ENCODE measurements at regions not wholly inside any gene's neighbourhood (a gene's known extent, or its start where the extent isn't known, plus 50 kb on each side); places are given as distances from the start of the nearest gene placed in this dataset.
A peak's percentile ranks its signal among the peaks of the same experiment; 100 is the strongest.
"Not testable (repeated sequence)": the region's sequence is repeated elsewhere in the genome, so short reads cannot be mapped to it uniquely, and the experiment has no call there.

GRCh38 chr1:29427614-29428279, 191.4 kb downstream of the PTPRU start:
- intact Hi-C loops (cut with DNase I), result no loop called here
- DNase-seq (ENCODE audit: missing footprints) (no peak), ATAC-seq (no peak)

DNA sequence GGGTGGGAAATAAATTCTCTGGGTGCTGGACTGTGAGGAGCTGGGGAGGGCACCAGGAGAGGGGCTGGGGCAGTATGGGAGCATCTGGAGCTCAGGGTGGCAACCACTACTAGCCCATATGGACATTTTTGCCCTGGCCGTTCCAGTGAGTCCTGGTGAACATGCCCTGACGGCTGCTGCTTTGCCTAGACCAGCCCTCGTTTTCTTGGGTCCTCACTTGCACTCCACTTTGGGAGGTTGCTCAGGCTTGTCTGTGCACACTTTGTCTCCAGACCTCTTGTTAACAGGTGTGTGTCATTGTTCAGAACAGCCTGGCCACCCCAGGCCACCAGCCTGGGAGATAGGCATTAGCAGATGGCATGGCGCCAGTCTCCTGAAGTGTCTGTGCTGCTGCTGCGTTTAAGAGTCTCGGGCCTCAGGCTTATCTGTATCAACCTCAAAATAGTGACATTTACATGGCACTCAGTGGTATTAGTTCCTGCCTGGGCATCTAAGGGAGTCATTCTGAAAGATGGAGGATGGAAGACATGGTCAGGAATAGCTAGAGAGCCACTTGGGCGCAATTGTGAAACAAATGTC, 190.5 kb downstream of the PTPRU start:
- intact Hi-C loops (cut with DNase I), result no loop called here
- ATAC-seq (peak; percentile 76), DNase-seq (ENCODE audit: missing footprints) (no peak)

DNA sequence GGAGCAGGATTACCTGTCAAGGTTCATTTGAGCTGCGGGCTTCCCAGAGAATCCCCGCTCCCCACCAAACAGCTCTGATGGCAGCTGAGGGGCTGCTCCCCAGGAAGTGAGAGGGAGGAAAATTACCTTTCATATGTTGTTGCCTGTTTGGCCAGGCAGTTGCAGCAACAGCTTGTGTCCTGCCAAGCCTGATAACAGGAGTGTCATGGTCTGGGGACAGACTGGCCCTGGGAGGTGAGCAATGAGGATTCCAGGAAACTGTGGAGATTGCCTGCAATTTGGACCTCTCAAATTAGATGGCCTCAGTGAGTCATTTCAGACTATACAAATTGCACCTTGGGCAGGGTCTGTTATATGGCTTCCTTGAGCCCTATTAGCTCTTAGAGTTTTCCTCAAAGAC, 189.3 kb downstream of the PTPRU start:
- intact Hi-C loops (cut with DNase I), result no loop called here
- peak; percentile 49 for ATAC-seq
- no peak for DNase-seq (ENCODE audit: missing footprints)

- DNase-seq (ENCODE audit: missing footprints) (no peak), ATAC-seq (no peak)
These were observed 187.9 kb downstream of the PTPRU start for GRCh38 chr1:29424266-29424665.

GRCh38 chr1:29420202-29420601, 183.9 kb downstream of the PTPRU start:
- ATAC-seq (no peak), DNase-seq (ENCODE audit: missing footprints) (no peak)
- intact Hi-C loops (cut with DNase I), result no loop called here

More at GRCh38 chr1:29424266-29424665, 187.9 kb downstream of the PTPRU start:
- intact Hi-C loops (cut with DNase I), result no loop called here

DNA sequence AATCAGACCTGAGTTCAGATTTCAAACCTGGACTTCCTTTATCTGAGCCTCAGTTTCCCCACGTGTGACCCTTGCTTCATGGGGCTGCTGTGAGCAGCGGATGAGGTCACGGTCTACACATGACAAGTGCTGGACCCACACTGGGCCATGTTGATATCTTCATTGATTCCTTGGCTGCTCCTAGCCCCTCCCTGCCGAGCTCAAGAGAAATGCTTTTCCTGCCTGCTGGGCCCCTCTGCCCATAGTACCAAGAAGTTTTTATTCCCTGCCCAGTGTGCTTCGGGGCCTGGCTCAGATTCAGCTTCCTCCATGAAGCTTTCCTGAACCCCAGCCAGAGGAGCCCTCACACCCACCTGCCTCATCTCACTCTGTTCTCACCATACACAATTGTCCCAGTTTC, 181.6 kb downstream of the PTPRU start:
- intact Hi-C loops (cut with DNase I), result no loop called here
- ATAC-seq (no peak), DNase-seq (ENCODE audit: missing footprints) (no peak)

DNA sequence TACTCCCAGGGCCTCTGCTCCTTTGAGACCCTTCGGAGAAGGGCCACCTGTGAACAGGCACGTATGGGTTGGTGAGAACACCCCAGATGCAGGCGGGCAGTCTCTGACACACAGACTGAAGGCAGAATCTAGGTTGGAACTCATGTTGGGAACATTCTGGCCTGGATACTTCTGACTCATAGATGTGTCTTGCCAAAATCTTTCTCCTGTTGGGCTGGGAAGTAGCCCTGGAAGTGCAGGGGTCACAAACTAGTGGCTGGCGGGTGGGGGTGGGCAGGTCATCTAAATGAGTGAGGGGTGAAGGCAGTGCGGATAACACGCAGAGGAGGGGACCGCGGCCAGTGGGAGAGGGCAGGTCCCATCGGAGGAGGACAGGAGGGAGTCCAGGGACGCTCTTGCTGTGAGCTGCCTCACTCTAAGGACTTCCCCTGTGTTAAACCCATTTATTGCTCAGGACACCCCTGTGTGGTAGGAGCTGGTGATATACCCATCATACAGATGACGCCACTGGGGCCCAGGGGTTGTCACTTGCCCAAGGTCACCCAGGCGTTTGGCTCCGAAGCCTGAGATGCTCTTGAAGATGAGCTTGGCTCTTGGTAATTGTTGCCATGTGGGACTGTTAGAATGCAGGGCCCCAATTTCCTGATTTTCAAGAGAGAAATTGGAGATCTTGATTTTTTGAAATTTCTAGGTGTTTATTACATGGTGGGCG, 181.0 kb downstream of the PTPRU start:
- intact Hi-C loops (cut with DNase I), result no loop called here
- DNase-seq (ENCODE audit: missing footprints) (no peak), ATAC-seq (peak; percentile 73)

DNA sequence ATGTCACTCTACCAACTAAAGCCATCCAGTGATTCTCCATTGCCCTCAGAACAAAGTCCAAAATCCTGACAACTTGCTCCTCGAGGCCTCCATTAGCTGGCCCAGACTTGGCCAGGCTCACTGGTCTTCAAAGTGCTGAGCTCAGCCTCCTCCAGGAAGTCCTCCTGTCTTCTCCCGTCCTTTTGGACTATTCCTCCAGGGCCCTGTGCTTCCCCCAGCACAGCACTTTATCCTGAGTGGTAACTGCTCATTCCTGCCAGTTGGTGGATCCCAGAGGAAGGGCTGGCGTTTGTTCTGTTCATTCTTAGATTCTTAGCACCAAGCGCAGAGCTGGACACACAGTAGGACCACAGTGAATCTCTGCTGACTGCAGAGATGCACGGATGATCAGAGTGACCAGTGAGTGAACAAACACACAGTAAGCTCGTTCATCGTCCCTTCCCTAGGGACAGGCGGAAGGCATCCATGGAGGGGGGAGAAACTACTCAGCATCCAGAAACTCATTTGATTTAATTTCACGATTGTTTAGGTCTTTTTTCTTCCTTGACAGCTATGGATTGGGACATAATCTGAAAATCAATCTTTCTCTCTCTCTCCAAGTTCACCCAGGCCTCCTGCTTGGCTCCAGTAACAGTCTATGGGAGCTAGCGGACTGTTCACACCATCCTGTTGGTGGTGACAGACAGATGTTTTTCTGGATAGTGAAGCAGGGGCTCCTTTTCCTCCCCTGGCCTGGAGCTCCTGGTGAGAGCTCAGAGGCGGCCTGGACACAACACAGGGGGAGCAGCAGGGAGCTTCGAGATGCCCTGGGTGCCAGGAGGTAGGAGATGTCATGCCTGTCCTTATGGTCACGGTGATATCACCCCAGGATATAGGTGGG, 180.2 kb downstream of the PTPRU start:
- intact Hi-C loops (cut with DNase I), result no loop called here
- peak; percentile 48 for ATAC-seq
- no peak for DNase-seq (ENCODE audit: missing footprints)

DNA sequence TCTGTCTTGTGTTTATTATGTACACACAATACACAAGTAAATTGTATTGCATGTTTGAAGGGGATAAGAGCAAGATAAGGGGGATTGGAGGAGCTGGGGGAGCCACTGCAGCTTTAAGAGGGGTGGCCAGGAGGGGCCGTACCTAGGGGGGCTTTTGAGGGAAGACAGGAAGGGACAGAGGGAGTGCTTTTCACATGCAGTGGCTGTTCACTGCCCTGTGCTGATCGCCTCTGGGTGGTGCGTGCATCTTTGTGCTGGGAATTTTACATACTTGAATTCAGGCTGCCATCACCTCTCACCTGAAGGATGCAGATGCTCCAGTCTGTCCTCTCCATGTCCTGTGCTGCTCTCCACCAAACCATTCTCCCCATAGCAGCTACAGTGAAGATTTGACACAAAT, 179.5 kb downstream of the PTPRU start:
- no peak for ATAC-seq
- intact Hi-C loops (cut with DNase I), result no loop called here
- DNase-seq (ENCODE audit: missing footprints), result no peak

DNA sequence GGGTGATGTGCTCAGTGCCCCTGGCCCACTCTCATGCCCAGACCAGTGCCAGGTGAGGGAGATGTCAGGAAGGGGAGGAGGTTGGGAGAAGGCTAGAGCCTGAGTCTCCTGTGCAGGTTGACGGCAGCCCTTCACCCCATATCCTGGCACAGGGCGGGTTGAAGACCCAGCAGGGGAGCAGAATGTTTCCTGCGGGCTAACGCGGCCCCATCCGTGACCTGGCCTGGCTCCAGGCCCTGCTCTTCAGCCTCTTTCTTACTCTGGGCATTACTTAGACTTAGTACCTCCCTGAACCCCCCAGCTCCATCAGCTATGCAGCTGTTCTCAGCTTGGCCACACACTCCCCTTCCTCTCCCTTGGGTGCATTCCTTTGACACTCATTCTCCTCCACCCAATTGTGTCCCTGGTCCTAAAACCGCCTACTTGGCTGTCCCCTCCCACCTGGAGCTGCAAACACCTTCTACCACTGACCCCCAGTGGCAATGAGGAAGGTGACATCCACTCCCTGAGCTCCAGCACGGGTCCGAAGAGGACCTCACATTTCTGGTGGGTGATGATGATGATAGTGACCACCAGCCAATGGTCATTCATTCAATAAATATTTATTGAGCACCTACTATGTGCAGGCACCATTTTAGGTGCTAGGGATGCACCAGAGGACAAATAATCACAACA, 179.0 kb downstream of the PTPRU start:
- ATAC-seq (no peak), DNase-seq (ENCODE audit: missing footprints) (no peak)
- intact Hi-C loops (cut with DNase I), result no loop called here

- no peak for ATAC-seq
These were observed 177.8 kb downstream of the PTPRU start for GRCh38 chr1:29414086-29414485.

GRCh38 chr1:29413661-29414060, 177.3 kb downstream of the PTPRU start:
- DNase-seq (ENCODE audit: missing footprints) (no peak), ATAC-seq (no peak)
- intact Hi-C loops (cut with DNase I), result no loop called here

More at GRCh38 chr1:29414086-29414485, 177.8 kb downstream of the PTPRU start:
- intact Hi-C loops (cut with DNase I), result no loop called here
- no peak for DNase-seq (ENCODE audit: missing footprints)

- DNase-seq (ENCODE audit: missing footprints), result no peak
- intact Hi-C loops (cut with DNase I), result no loop called here
- no peak for ATAC-seq
These were observed 176.3 kb downstream of the PTPRU start for GRCh38 chr1:29412591-29412990.

DNA sequence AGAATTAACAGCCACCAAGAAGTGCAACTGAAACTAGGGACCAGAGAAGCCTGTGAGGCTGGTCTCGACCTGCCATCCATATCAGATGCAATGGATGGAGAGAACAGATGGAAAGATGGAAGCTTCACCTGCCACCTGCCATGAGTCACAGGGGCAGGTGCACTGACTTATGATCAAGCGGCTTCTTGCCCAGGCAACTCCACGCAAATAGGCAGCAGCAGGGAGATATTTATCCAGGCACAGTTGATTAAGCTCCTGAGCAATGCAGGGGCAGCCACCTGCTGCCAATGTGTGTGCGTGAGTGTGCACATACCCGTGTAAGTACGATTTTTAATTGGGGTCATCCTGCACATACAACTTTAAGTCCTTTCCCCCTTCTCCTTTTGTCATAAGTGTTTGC, 174.2 kb downstream of the PTPRU start:
- intact Hi-C loops (cut with DNase I), result no loop called here

GRCh38 chr1:29409616-29410015, 173.3 kb downstream of the PTPRU start:
- no peak for ATAC-seq
- intact Hi-C loops (cut with DNase I), result no loop called here

More for the DNA sequence above, 174.2 kb downstream of the PTPRU start:
- ATAC-seq (no peak), DNase-seq (ENCODE audit: missing footprints) (no peak)

DNA sequence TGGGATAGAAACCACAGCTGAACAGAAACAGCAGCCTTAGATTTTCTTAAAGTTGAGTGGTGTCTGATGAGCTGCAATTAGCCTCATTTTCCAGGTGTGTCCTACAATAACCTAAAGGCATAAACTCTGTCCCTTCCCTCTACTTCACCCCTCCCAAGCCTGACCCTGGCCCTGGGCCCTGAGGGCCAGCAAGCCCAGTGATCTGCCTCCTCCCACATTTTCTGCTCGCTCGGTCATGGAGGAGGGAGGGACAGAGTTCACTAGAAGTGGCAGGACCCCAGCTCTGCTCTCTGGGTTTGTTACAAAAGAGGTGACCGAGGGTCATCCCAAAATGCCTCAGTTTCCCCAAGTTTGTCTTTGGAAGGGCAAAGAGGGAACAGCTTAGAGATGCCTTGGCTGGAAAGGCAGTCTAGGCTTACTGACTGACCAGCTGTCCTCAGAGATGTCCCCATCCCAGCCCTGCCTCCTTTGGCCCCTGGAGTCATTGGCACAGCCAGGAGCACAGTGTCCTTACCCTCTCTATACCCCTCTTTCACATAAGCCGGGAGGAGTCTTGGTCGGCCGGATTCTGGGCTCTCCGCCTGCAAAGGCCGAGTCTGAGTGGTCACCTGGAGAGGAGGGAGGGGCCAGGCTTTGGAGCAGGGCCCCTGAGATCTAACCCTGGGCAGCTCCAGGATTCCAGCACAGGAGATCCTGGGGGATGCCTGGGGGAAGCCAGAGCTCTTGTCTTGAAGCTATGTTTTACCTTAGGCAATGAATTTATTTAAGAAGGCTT, 172.7 kb downstream of the PTPRU start:
- ATAC-seq (no peak), DNase-seq (ENCODE audit: missing footprints) (no peak)
- intact Hi-C loops (cut with DNase I), result no loop called here

More at GRCh38 chr1:29409616-29410015, 173.3 kb downstream of the PTPRU start:
- no peak for DNase-seq (ENCODE audit: missing footprints)

DNA sequence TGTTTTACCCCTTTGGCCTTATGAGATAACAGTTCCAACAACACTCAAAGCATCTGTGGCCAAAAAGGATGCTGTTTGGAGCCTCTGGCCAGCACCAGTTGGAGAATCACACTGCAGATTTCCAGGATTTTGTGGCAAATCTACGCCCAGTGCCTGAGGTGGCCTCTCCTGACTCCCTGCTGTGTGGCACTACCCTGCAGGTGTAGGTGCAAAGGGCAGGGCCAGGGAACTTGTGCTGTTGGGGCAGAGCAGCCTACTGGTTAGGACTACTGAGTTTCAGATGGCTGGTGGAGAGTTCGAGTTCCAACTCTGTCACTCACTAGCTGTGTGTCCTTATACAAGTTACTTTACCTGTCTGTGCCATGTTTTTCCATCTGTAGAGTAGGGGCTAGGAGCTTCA, 170.5 kb downstream of the PTPRU start:
- ATAC-seq, result no peak
- no peak for DNase-seq (ENCODE audit: missing footprints)

GRCh38 chr1:29400203-29400602, 163.9 kb downstream of the PTPRU start:
- DNase-seq (ENCODE audit: missing footprints); ATAC-seq; intact Hi-C loops (cut with DNase I): not testable (repeated sequence)

More for the DNA sequence above, 170.5 kb downstream of the PTPRU start:
- intact Hi-C loops (cut with DNase I), result no loop called here
